A673 (cell line): ENCODE measurements at regions not wholly inside any gene's neighbourhood (a gene's known extent, or its start where the extent isn't known, plus 50 kb on each side); places are given as distances from the start of the nearest gene placed in this dataset.

Source experiments
- CTCF ChIP-seq: fragments of 300-800, 200-600 bp; sonication (generic); conservative IDR thresholded peaks from 2 replicates; pipeline ENCODE4 v1.5.1; 2017; ENCODE audit warnings: low read depth, mild to moderate bottlenecking, antibody characterized with exemption, low read length, moderate library complexity, mixed read lengths
- EZH2 ChIP-seq: fragments of 200-600 bp; sonication (generic); IDR thresholded peaks from 2 replicates; pipeline ENCODE4 v1.6.1; 2017; ENCODE audit warnings: borderline replicate concordance, low read depth, mild to moderate bottlenecking, mixed read lengths, antibody characterized with exemption, low read length; ENCODE audit not compliant: poor library complexity, severe bottlenecking

GRCh38 chr12:115737895-115738294 is 539.6 kb downstream of the MED13L start:
- no peak for TF ChIP-seq CTCF
- TF ChIP-seq EZH2, result no peak
